HEK293T (cell line): ENCODE measurements at regions not wholly inside any gene's neighbourhood (a gene's known extent, or its start where the extent isn't known, plus 50 kb on each side); places are given as distances from the start of the nearest gene placed in this dataset.

Experiments used
- LEF1 ChIP-seq: fragments of 450-650 bp; IDR thresholded peaks from 2 replicates; pipeline ENCODE4 v1.6.1; 2017; ENCODE audit warnings: mild to moderate bottlenecking, borderline replicate concordance
- SP1 ChIP-seq: fragments of 450-650 bp; IDR thresholded peaks from 2 replicates; pipeline ENCODE4 v1.6.1; 2017
- ZNF384 ChIP-seq: fragments of 450-650 bp; IDR thresholded peaks from 2 replicates; pipeline ENCODE4 v1.6.1; 2016

- no peak for TF ChIP-seq LEF1
- no peak for TF ChIP-seq SP1
- no peak for TF ChIP-seq ZNF384
These were observed 149.8 kb upstream of the PCBD1 start for GRCh38 chr10:71038091-71038633.
